ENCODE measurements at regions not wholly inside any gene's neighbourhood (a gene's known extent, or its start where the extent isn't known, plus 50 kb on each side); places are given as distances from the start of the nearest gene placed in this dataset.
"Not testable (repeated sequence)": the region's sequence is repeated elsewhere in the genome, so short reads cannot be mapped to it uniquely, and the experiment has no call there.

DNA sequence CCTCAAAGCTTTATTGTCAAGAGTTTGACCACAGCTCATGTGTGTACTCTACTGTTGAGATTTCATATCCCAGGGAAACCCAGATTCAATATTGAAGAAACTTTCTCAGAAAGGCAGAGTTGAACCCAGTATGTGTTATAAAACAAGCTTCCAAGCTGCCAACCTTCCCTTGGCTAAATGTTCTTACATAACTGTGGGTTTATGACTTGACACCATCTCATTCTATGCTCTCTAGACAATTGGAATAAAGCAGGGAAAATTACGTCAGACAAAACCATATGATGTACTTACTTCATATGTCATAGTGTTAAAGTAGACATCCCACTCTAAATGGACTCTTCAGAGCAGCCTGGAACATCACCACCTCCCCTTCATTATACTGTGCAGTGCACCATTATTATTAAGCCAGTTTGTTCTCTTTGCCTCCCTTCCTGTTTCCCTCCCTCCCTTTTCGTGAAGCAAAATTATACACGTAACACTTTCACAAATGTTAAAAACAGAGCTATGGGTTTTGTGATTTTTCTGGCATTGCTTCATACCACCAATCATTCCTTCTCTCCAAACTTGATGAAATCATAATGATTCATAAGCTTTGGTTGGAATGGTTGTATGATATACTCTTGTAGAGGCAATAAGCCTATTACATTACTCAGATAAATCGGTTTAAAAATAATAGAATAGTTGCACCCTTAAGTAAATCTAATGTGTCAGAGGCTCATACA lies 507.2 kb downstream of the LTN1 start:
- Histone ChIP-seq H3K4me3 (replicated peaks; ENCODE audit: low read depth, low read length) (no peak overlapping the region), H3K36me3 (ENCODE audit: control insufficient read depth, insufficient read depth, low read length) (no peaks in the 10 kb centered on the region), H3K27me3 (replicated peaks; ENCODE audit: control insufficient read depth, insufficient read depth, low read length) (no peaks in the 10 kb centered on the region)
- no peak for DNase-seq (ENCODE audit: extremely low read depth, insufficient read length)
- TF ChIP-seq, protein P1, sequence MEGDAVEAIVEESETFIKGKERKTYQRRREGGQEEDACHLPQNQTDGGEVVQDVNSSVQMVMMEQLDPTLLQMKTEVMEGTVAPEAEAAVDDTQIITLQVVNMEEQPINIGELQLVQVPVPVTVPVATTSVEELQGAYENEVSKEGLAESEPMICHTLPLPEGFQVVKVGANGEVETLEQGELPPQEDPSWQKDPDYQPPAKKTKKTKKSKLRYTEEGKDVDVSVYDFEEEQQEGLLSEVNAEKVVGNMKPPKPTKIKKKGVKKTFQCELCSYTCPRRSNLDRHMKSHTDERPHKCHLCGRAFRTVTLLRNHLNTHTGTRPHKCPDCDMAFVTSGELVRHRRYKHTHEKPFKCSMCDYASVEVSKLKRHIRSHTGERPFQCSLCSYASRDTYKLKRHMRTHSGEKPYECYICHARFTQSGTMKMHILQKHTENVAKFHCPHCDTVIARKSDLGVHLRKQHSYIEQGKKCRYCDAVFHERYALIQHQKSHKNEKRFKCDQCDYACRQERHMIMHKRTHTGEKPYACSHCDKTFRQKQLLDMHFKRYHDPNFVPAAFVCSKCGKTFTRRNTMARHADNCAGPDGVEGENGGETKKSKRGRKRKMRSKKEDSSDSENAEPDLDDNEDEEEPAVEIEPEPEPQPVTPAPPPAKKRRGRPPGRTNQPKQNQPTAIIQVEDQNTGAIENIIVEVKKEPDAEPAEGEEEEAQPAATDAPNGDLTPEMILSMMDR (IDR thresholded peaks at IDR 0.05; ENCODE audit: insufficient read depth, low read length, poor library complexity, severe bottlenecking), result no peak

DNA sequence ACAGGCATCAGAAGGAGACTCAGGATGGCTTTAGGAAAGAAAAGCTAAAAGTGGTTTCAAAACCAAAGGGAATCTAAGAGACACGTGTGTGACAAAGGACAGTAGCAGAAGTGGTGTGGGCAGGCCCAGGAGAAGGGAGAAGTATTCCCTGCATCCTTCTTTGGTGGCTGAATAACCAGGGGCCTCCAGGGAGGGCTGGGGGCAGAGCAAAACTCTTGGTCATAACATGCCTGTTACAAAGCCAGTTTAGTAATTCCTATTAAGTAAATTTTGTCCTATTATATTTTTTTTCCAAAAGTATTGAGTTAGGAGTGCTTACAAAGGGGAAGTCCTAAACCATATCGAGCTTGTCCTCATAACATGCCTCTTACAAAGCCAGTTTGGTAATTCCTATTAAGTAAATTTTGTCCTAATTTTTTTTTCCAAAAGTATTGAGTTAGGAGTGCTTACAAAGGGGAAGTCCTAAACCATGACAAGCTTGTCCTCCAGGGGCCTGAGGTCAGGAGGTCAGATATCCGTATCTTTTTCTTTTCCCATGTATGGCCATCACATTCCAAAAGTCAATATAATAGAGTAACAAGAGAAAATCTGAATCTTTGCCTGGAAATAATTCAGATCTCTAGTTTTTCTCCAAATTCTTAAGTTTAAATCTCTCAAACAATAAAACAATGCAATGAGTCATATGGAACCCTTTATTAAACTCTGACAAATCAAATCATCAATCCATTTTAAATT lies 509.2 kb downstream of the LTN1 start:
- DNase-seq (ENCODE audit: extremely low read depth, insufficient read length), result no peak
- TF ChIP-seq, protein P1 (IDR thresholded peaks at IDR 0.05; ENCODE audit: insufficient read depth, low read length, poor library complexity, severe bottlenecking), result no peak
- H3K4me3 ChIP-seq (replicated peaks; ENCODE audit: low read depth, low read length), result no peak overlapping the region
- H3K36me3 ChIP-seq (ENCODE audit: control insufficient read depth, insufficient read depth, low read length), result no peaks in the 10 kb centered on the region
- no peaks in the 10 kb centered on the region for H3K27me3 ChIP-seq (replicated peaks; ENCODE audit: control insufficient read depth, insufficient read depth, low read length)

DNA sequence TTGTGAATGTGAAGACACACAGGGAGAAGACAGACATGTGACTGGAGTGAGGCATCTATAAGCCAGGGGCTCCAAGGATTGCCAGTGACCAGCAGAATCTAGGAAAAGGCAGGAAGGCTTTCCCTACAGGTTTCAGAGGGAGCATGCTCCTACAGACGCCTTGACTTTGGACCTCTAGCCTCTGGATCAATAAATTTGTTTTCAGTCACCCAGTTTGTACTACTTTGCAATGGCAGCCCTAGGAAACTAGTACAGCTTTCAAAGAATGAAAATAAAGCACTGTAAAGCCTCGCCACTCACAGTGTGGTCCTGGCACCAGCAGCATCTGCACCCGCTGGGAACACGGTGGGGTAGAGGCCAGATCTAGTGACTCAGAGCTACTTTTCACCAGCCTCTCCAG lies 510.0 kb downstream of the LTN1 start:
- no peak overlapping the region for H3K4me3 ChIP-seq (replicated peaks; ENCODE audit: low read depth, low read length)
- no peaks in the 10 kb centered on the region for H3K36me3 ChIP-seq (ENCODE audit: control insufficient read depth, insufficient read depth, low read length)
- DNase-seq (ENCODE audit: extremely low read depth, insufficient read length), result no peak
- no peaks in the 10 kb centered on the region for H3K27me3 ChIP-seq (replicated peaks; ENCODE audit: control insufficient read depth, insufficient read depth, low read length)
- TF ChIP-seq, protein P1 (IDR thresholded peaks at IDR 0.05; ENCODE audit: insufficient read depth, low read length, poor library complexity, severe bottlenecking), result no peak

DNA sequence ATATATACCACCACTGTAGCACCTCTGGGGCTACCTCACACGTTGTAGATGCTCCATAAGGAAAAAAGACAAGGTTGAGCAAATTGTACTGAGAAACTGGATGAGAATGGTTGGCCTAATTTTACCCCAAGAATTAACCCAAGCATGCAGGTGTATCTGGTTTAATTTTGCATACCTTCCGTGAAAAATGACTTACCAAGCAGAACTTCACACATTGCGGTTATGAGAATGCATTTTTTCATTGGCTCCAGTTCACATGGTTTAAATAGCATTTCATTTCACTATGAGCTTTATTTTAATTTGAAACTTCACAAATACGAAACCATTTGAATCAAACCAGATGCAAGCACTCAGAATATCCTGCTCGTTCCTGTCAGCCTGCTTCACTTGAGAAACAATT lies 512.2 kb downstream of the LTN1 start:
- Histone ChIP-seq H3K27me3 (replicated peaks; ENCODE audit: control insufficient read depth, insufficient read depth, low read length) (no peaks in the 10 kb centered on the region), H3K36me3 (ENCODE audit: control insufficient read depth, insufficient read depth, low read length) (no peaks in the 10 kb centered on the region), H3K4me3 (replicated peaks; ENCODE audit: low read depth, low read length) (no peak overlapping the region)
- DNase-seq (ENCODE audit: extremely low read depth, insufficient read length), result peak; percentile 22
- TF ChIP-seq, protein P1 (IDR thresholded peaks at IDR 0.05; ENCODE audit: insufficient read depth, low read length, poor library complexity, severe bottlenecking), result no peak

DNA sequence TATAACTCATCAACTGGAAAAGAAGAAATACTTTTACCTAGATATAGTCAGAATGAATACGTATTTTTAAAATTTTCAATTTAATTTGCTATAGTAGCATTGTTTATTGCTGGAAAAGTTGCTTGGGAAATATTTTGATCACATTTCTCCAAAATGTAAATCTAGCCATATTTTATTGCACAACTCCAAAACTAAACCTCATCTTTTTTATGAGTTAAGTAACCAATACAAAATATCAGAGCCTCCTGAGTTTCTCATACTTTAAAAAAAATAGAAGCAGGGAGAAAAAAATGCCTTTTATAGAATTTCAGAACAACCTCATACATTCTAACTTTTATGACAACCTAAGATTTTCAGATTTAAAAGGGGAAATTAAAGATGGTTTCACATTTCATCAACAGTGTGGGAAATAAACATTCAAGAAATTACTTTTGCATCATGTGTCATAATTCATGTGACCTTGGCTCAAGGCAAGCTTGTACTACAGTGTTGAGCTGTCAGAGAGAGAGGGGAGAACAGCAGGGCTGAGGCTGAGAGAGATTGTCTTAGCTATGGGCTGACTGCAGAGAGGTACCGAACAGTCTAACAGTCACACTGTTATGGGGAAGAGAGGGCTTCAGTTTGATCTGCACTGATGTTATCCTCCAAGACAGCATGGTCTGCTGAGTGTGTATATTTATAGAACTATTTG lies 519.0 kb downstream of the LTN1 start:
- Histone ChIP-seq H3K36me3 (ENCODE audit: control insufficient read depth, insufficient read depth, low read length) (no peaks in the 10 kb centered on the region), H3K27me3 (replicated peaks; ENCODE audit: control insufficient read depth, insufficient read depth, low read length) (no peaks in the 10 kb centered on the region), H3K4me3 (replicated peaks; ENCODE audit: low read depth, low read length) (no peak overlapping the region)
- no peak for DNase-seq (ENCODE audit: extremely low read depth, insufficient read length)
- TF ChIP-seq, protein P1 (IDR thresholded peaks at IDR 0.05; ENCODE audit: insufficient read depth, low read length, poor library complexity, severe bottlenecking), result no peak

DNA sequence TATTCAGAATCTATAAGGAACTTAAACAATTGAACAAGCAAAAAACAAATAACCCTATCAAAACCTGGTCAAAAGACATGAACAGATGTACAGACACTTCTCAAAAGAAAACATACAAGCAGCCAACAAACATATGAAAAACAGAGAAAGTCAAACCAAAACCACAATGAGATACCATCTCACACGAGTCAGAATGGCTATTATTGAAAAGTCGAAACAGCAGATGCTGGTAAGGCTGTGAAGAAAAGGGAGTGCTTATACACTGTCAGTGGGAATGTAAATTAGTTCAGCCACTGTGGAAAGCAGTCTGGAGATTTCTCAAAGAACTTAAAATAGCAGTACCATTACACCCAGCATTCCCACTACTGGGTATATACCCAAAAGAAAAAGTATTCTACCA lies 520.1 kb downstream of the LTN1 start:
- not testable (repeated sequence) for DNase-seq (ENCODE audit: extremely low read depth, insufficient read length); H3K4me3 ChIP-seq (replicated peaks; ENCODE audit: low read depth, low read length); H3K36me3 ChIP-seq (ENCODE audit: control insufficient read depth, insufficient read depth, low read length); H3K27me3 ChIP-seq (replicated peaks; ENCODE audit: control insufficient read depth, insufficient read depth, low read length)
